ENCODE measurements at regions not wholly inside any gene's neighbourhood (a gene's known extent, or its start where the extent isn't known, plus 50 kb on each side); places are given as distances from the start of the nearest gene placed in this dataset.

GRCh38 chr21:19368944-19369343 lies 965.4 kb upstream of the TMPRSS15 start:
- Histone ChIP-seq H3K4me1 (no peaks in the 10 kb centered on the region), H3K9me3 (no peaks in the 10 kb centered on the region), H3K36me3 (no peaks in the 10 kb centered on the region), H3K27me3 (no peaks in the 10 kb centered on the region), H3K4me3 (no peak overlapping the region), H3K27ac (no peak overlapping the region)
- no peak for TF ChIP-seq POLR2A (IDR thresholded peaks at IDR 0.05)
- no peak for TF ChIP-seq CTCF (IDR thresholded peaks at IDR 0.05)
- TF ChIP-seq EP300 (IDR thresholded peaks at IDR 0.05) = no peak
- TF ChIP-seq POLR2AphosphoS5 (IDR thresholded peaks at IDR 0.05) = no peak
- ATAC-seq (ENCODE audit: low FRiP score in 2 of 2) (no peak), DNase-seq (no peak)
- 37 to 46% methylated on average over 1 of the region's 1 CpG for whole genome bisulfite sequencing, 2 donors

- Histone ChIP-seq H3K27ac (no peak overlapping the region), H3K36me3 (no peaks in the 10 kb centered on the region), H3K27me3 (no peaks in the 10 kb centered on the region), H3K4me1 (no peaks in the 10 kb centered on the region), H3K4me3 (no peak overlapping the region), H3K9me3 (no peaks in the 10 kb centered on the region)
- 65 to 75% methylated on average over 4 of the region's 4 CpGs for WGBS, 2 donors
- DNase-seq (no peak), ATAC-seq (ENCODE audit: low FRiP score in 2 of 2) (no peak)
- no peak for TF ChIP-seq POLR2A (IDR thresholded peaks at IDR 0.05)
- TF ChIP-seq POLR2AphosphoS5 (IDR thresholded peaks at IDR 0.05) = no peak
- no peak for TF ChIP-seq CTCF (IDR thresholded peaks at IDR 0.05)
- TF ChIP-seq EP300 (IDR thresholded peaks at IDR 0.05) = no peak
Measured at GRCh38 chr21:19392390-19392789, 988.8 kb upstream of the TMPRSS15 start.

GRCh38 chr21:19400223-19400770 lies 996.7 kb upstream of the TMPRSS15 start:
- Histone ChIP-seq H3K4me3 (no peak overlapping the region), H3K4me1 (no peaks in the 10 kb centered on the region), H3K9me3 (no peaks in the 10 kb centered on the region), H3K27ac (no peak overlapping the region), H3K36me3 (no peaks in the 10 kb centered on the region), H3K27me3 (no peaks in the 10 kb centered on the region)
- DNase-seq (no peak), ATAC-seq (ENCODE audit: low FRiP score in 2 of 2) (no peak)
- TF ChIP-seq POLR2AphosphoS5 (IDR thresholded peaks at IDR 0.05) (no peak), POLR2A (IDR thresholded peaks at IDR 0.05) (no peak), CTCF (IDR thresholded peaks at IDR 0.05) (no peak), EP300 (IDR thresholded peaks at IDR 0.05) (no peak)
- 75 to 77% methylated on average over 5 of the region's 5 CpGs for WGBS, 2 donors

- Histone ChIP-seq H3K9me3 (no peaks in the 10 kb centered on the region), H3K27ac (no peak overlapping the region), H3K4me1 (no peaks in the 10 kb centered on the region), H3K4me3 (no peak overlapping the region), H3K27me3 (no peaks in the 10 kb centered on the region), H3K36me3 (no peaks in the 10 kb centered on the region)
- DNase-seq (no peak), ATAC-seq (ENCODE audit: low FRiP score in 2 of 2) (no peak)
- TF ChIP-seq POLR2AphosphoS5 (IDR thresholded peaks at IDR 0.05) (no peak), EP300 (IDR thresholded peaks at IDR 0.05) (no peak), POLR2A (IDR thresholded peaks at IDR 0.05) (no peak), CTCF (IDR thresholded peaks at IDR 0.05) (no peak)
Measured at GRCh38 chr21:19402870-19403269, 999.3 kb upstream of the TMPRSS15 start.

- WGBS, 2 donors = 59 to 66% methylated on average over 2 of the region's 2 CpGs
Measured at GRCh38 chr21:19405326-19405725, 1001.7 kb upstream of the TMPRSS15 start.

More at GRCh38 chr21:19405326-19405725, 1001.7 kb upstream of the TMPRSS15 start:
- Histone ChIP-seq H3K36me3 (no peaks in the 10 kb centered on the region), H3K27ac (no peak overlapping the region), H3K9me3 (no peaks in the 10 kb centered on the region), H3K4me3 (no peak overlapping the region), H3K4me1 (no peaks in the 10 kb centered on the region), H3K27me3 (no peaks in the 10 kb centered on the region)
- DNase-seq (no peak), ATAC-seq (ENCODE audit: low FRiP score in 2 of 2) (no peak)
- no peak for TF ChIP-seq POLR2AphosphoS5 (IDR thresholded peaks at IDR 0.05)
